Ovary (tissue), 7 donors: ENCODE measurements at regions not wholly inside any gene's neighbourhood (a gene's known extent, or its start where the extent isn't known, plus 50 kb on each side); places are given as distances from the start of the nearest gene placed in this dataset.

Experiments used
- DNase-seq, 5 donors: peaks; one replicate each; pipeline ENCODE4 v3.0.0-alpha.2; 2019 to 2020
- H3K27ac ChIP-seq, 2 donors: fragments of 200-600 bp; one replicate each; pipeline versions ENCODE4 v1.5.1 to v1.8.0; 2019 to 2022
- H3K27me3 ChIP-seq: fragments of 200-600 bp; one replicate; pipeline ENCODE4 v1.8.0; 2022
- H3K36me3 ChIP-seq: fragments of 200-600 bp; sonication (generic); one replicate; pipeline ENCODE4 v1.5.1; 2019
- H3K4me1 ChIP-seq: one replicate; pipeline ENCODE4 v1.8.1; 2013; ENCODE audit warnings: mild to moderate bottlenecking, moderate library complexity; ENCODE audit not compliant: insufficient read depth
- H3K4me3 ChIP-seq: fragments of 200-600 bp; sonication (generic); one replicate; pipeline ENCODE4 v1.5.1; 2017
- H3K9me3 ChIP-seq, 2 donors: fragments of 200-600 bp in 1 of 2; sonication (generic) in 1 of 2; one replicate each; pipeline versions ENCODE4 v1.5.1 to v1.8.1; 2013 to 2019; ENCODE audit warnings: mild to moderate bottlenecking in 1 of 2, moderate library complexity in 1 of 2
- EP300 ChIP-seq: sonication (generic); formaldehyde crosslinking; IDR thresholded peaks from one replicate; pipeline ENCODE4 v1.6.1; 2017; ENCODE audit warnings: antibody characterized with exemption
- POLR2A ChIP-seq: fragments of 450-650 bp; IDR thresholded peaks from one replicate; pipeline ENCODE4 v1.6.1; 2017; ENCODE audit warnings: antibody characterized with exemption, mild to moderate bottlenecking, moderate library complexity
- WGBS, 3 donors: extraction: QIAGEN DNeasy Blood & Tissue Kit in 1 of 3; methylation state at CpG; one replicate each; pipeline versions ENCODE4 v1.1.5 to v1.1.7; 2013 to 2017; 5-methylcytosine and 5-hydroxymethylcytosine counted together
- intact Hi-C, 4 donors: fragments of 100-400 bp; cut with DNase I; formaldehyde crosslinking; loops; one replicate each; pipeline versions ENCODE4 v1.11.0 to v1.15.1; 2022 to 2023
- TF ChIP-seq, protein P1 (sequence below), 3 donors: fragments of 450-650 bp in 2 of 3; fragments of 200-600 bp in 1 of 3; IDR thresholded peaks; one replicate each; pipeline versions ENCODE4 v1.5.1 to v1.8.0; 2016 to 2022; ENCODE audit warnings: antibody characterized with exemption in 3 of 3, mild to moderate bottlenecking in 1 of 3
- donor health status: DM: no; HTN: no; CAD: no; lungs with moderate emphysema.
- donor health status: DM: no; HTN: no; CAD: no.
- donor health status: Bipolar disorder and iron deficiency.
- donor health status: DM: no; HTN: no; CAD: no.
- donor health status: DM: yes; HTN: yes; CAD: no.

DNA sequence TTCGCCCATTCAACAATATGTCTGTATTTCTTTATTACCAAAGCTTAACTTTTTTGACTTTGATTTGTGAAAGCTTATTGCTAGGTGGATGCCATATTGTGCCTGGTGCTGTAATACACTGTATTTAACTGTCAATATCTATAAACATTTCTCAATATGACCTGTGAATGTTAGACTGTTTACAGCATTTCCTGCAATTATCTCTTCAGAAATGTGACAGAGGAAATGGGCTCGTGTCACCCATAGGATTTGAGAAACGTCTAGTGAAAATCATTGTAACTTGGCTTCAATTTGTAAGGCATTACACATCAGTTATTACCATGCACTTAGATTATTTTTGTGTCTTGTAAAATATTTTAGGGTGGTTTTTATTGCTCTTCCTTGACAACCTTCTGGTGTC is 237.8 kb upstream of the ADGRL2 start:
- DNase-seq: no peak
- TF ChIP-seq EP300 (no peak), POLR2A (no peak)
- TF ChIP-seq, protein P1, sequence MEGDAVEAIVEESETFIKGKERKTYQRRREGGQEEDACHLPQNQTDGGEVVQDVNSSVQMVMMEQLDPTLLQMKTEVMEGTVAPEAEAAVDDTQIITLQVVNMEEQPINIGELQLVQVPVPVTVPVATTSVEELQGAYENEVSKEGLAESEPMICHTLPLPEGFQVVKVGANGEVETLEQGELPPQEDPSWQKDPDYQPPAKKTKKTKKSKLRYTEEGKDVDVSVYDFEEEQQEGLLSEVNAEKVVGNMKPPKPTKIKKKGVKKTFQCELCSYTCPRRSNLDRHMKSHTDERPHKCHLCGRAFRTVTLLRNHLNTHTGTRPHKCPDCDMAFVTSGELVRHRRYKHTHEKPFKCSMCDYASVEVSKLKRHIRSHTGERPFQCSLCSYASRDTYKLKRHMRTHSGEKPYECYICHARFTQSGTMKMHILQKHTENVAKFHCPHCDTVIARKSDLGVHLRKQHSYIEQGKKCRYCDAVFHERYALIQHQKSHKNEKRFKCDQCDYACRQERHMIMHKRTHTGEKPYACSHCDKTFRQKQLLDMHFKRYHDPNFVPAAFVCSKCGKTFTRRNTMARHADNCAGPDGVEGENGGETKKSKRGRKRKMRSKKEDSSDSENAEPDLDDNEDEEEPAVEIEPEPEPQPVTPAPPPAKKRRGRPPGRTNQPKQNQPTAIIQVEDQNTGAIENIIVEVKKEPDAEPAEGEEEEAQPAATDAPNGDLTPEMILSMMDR (IDR thresholded peaks at IDR 0.05): no peak
- no peaks in the 10 kb centered on the region for H3K4me1 ChIP-seq
- WGBS, 3 donors: 89 to 92% (median 92%) methylated on average over 3 of the region's 3 CpGs
- H3K9me3 ChIP-seq: no peaks in the 10 kb centered on the region
- H3K4me3 ChIP-seq: no peak overlapping the region
- no peaks in the 10 kb centered on the region for H3K27me3 ChIP-seq
- H3K36me3 ChIP-seq: no peaks in the 10 kb centered on the region
- H3K27ac ChIP-seq: no peak overlapping the region
- intact Hi-C loops: no loop called here

- Histone ChIP-seq H3K4me1 (no peaks in the 10 kb centered on the region), H3K9me3 (no peaks in the 10 kb centered on the region), H3K27me3 (no peaks in the 10 kb centered on the region), H3K27ac (no peak overlapping the region), H3K4me3 (no peak overlapping the region), H3K36me3 (no peaks in the 10 kb centered on the region)
- 91 to 96% (median 93%) methylated on average over 7 of the region's 7 CpGs for WGBS, 3 donors
- no peak for DNase-seq
- intact Hi-C loops: no loop called here
- TF ChIP-seq, protein P1 (IDR thresholded peaks at IDR 0.05): no peak
- no peak for TF ChIP-seq EP300
- TF ChIP-seq POLR2A: no peak
These were observed 240.1 kb upstream of the ADGRL2 start for GRCh38 chr1:81560629-81561028.

GRCh38 chr1:81559662-81560350 is 240.9 kb upstream of the ADGRL2 start:
- TF ChIP-seq, protein P1 (IDR thresholded peaks at IDR 0.05): no peak
- no peak for TF ChIP-seq POLR2A
- no peak for TF ChIP-seq EP300
- DNase-seq: no peak
- H3K36me3 ChIP-seq: no peaks in the 10 kb centered on the region
- WGBS, 3 donors: 47 to 64% (median 51%) methylated on average over 1 of the region's 1 CpG
- no peak overlapping the region for H3K27ac ChIP-seq
- no peaks in the 10 kb centered on the region for H3K27me3 ChIP-seq
- H3K4me1 ChIP-seq: no peaks in the 10 kb centered on the region
- H3K9me3 ChIP-seq: no peaks in the 10 kb centered on the region
- intact Hi-C loops: no loop called here
- H3K4me3 ChIP-seq: no peak overlapping the region

DNA sequence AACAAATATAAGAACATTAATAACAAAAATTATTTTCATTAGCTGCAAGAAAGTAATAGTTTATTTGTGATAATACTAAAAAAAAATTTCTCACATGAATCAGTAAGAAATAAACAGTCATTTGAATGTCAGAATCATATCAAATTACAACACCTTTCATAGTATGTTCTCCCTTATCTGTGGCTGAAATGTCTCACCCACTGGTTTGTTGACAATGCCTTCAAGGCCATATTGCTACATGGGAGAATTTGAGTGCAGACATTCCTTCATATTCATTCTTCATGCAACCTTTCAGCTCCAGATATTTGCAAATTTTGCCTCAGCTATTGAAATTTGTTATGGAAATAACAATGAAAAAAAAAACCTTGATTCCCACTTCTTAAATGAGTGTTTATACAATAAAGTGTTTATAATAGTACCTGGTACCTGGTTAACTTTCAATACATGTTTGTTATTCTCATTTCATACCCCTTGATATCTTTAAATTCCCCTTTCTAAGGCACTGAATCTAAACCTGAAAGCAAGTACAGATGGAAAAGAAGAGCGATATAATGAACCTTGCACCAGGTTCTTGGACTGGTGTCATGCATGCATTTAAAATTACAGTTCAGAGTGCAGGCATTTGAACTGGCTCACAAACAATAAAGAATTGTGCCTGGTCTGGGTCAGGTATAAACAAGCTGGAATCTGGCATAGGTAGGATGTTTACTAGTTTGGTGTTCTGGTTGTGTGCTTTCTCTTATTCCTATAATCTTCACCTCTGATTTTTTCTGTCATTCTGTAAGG is 242.2 kb upstream of the ADGRL2 start:
- no peaks in the 10 kb centered on the region for H3K4me1 ChIP-seq
- 94 to 95% (median 95%) methylated on average over 1 of the region's 1 CpG for WGBS, 3 donors
- H3K9me3 ChIP-seq: no peaks in the 10 kb centered on the region
- TF ChIP-seq EP300 (no peak), POLR2A (no peak)
- TF ChIP-seq, protein P1 (IDR thresholded peaks at IDR 0.05): no peak
- H3K27ac ChIP-seq: no peak overlapping the region
- no peak for DNase-seq
- no peak overlapping the region for H3K4me3 ChIP-seq
- intact Hi-C loops: no loop called here
- no peaks in the 10 kb centered on the region for H3K36me3 ChIP-seq
- H3K27me3 ChIP-seq: no peaks in the 10 kb centered on the region
